Erythroblast (primary cell): ENCODE measurements at regions not wholly inside any gene's neighbourhood (a gene's known extent, or its start where the extent isn't known, plus 50 kb on each side); places are given as distances from the start of the nearest gene placed in this dataset.

Experiments used
- GATA1 ChIP-seq: IDR thresholded peaks from 2 replicates; pipeline ENCODE4 v1.6.1; 2011; ENCODE audit warnings: low read depth, mild to moderate bottlenecking, control low read depth, low read length, moderate library complexity
- POLR2A ChIP-seq: IDR thresholded peaks from 2 replicates; pipeline ENCODE4 v1.6.1; 2011; ENCODE audit warnings: mild to moderate bottlenecking, low read length

DNA sequence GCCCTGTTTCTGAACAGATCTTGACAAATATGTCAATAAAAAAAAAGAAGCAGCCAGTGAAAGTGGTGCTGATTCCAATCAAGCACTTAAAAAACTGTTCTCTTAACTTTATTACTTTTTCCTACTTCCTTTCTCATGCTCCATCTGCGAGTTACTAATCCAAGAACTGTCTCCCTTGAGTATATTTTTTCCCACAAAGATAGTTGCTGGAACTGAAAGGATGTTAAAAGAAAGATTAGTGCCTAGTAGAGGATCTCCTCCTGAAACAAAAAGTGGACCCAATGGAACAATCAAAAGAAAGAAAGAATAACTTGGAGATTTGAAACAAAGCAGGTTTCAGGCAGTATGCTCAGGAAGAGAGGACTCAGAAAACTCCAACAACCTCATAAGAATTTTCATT is 1034.8 kb downstream of the PCDH17 start:
- TF ChIP-seq POLR2A (no peak), GATA1 (no peak)
